Mesenchymal stem cell (in vitro differentiated cells and primary cell): ENCODE measurements at regions not wholly inside any gene's neighbourhood (a gene's known extent, or its start where the extent isn't known, plus 50 kb on each side); places are given as distances from the start of the nearest gene placed in this dataset.

ENCODE experiments used
- DNase-seq: peaks from one replicate; pipeline ENCODE4 v3.0.0-alpha.2; 2013
- H2AFZ ChIP-seq: one replicate; pipeline ENCODE4 v1.6.1; 2013; ENCODE audit warnings: low read depth, mild to moderate bottlenecking, control low read depth, inconsistent platforms, low read length, moderate library complexity
- H2AK5ac ChIP-seq: 2 replicates; pipeline ENCODE4 v1.6.1; 2013; ENCODE audit warnings: low read length, moderate library complexity, mild to moderate bottlenecking, inconsistent platforms; ENCODE audit not compliant: severe bottlenecking
- H2BK120ac ChIP-seq: one replicate; pipeline ENCODE4 v1.6.1; 2013; ENCODE audit warnings: low read depth, mild to moderate bottlenecking, inconsistent platforms, low read length, moderate library complexity
- H2BK12ac ChIP-seq, 2 experiments: one replicate each; pipeline ENCODE4 v1.6.1; 2013; ENCODE audit warnings: inconsistent platforms in 2 of 2, low read length in 2 of 2, mild to moderate bottlenecking in 2 of 2, moderate library complexity in 2 of 2, control low read depth in 1 of 2
- H2BK15ac ChIP-seq: one replicate; pipeline ENCODE4 v1.6.1; 2013; ENCODE audit warnings: mild to moderate bottlenecking, low read depth, inconsistent platforms; ENCODE audit not compliant: poor library complexity, severe bottlenecking
- H2BK5ac ChIP-seq: 2 replicates; pipeline ENCODE4 v1.6.1; 2013; ENCODE audit warnings: low read depth, mild to moderate bottlenecking, low read length, control low read depth, inconsistent platforms; ENCODE audit not compliant: poor library complexity, severe bottlenecking
- H3K14ac ChIP-seq, 2 experiments: one replicate each; pipeline ENCODE4 v1.6.1; 2013; ENCODE audit warnings: inconsistent platforms in 2 of 2, low read length in 2 of 2, control low read depth in 1 of 2, mild to moderate bottlenecking in 1 of 2, moderate library complexity in 1 of 2
- H3K18ac ChIP-seq, 2 experiments: one replicate each; pipeline ENCODE4 v1.6.1; 2013; ENCODE audit warnings: inconsistent platforms in 2 of 2, low read length in 2 of 2, control low read depth in 1 of 2, low read depth in 1 of 2, mild to moderate bottlenecking in 1 of 2
- H3K23ac ChIP-seq, 2 experiments: one replicate each; pipeline ENCODE4 v1.6.1; 2013; ENCODE audit warnings: inconsistent platforms in 2 of 2, low read length in 2 of 2, mild to moderate bottlenecking in 2 of 2, moderate library complexity in 2 of 2, control low read depth in 1 of 2
- H3K27ac ChIP-seq: 2 replicates; pipeline ENCODE4 v1.5.1; 2013; ENCODE audit warnings: mild to moderate bottlenecking, moderate library complexity, low read length, control low read depth, inconsistent platforms; ENCODE audit not compliant: poor library complexity, severe bottlenecking
- H3K27me3 ChIP-seq, 2 experiments: 2 replicates each; pipeline versions ENCODE4 v1.6.1 to v1.7.0; 2013; ENCODE audit warnings: low read length in 2 of 2, mild to moderate bottlenecking in 2 of 2, moderate library complexity in 2 of 2, control low read depth in 1 of 2, inconsistent platforms in 1 of 2; ENCODE audit not compliant: control insufficient read depth in 1 of 2, insufficient read depth in 1 of 2
- H3K36me3 ChIP-seq, 2 experiments: 2 replicates each; pipeline versions ENCODE4 v1.6.1 to v1.7.0; 2013; ENCODE audit warnings: low read length in 2 of 2, control low read depth in 1 of 2, inconsistent platforms in 1 of 2, low read depth in 1 of 2, mild to moderate bottlenecking in 1 of 2; ENCODE audit not compliant: insufficient read depth in 2 of 2, control insufficient read depth in 1 of 2
- H3K4ac ChIP-seq, 2 experiments: one replicate each; pipeline ENCODE4 v1.6.1; 2013; ENCODE audit warnings: inconsistent platforms in 2 of 2, low read length in 2 of 2, mild to moderate bottlenecking in 2 of 2, moderate library complexity in 2 of 2, control low read depth in 1 of 2, low read depth in 1 of 2
- H3K4me1 ChIP-seq: 2 replicates; pipeline ENCODE4 v1.6.1; 2013; ENCODE audit warnings: low read depth, low read length, control low read depth; ENCODE audit not compliant: control insufficient read depth, insufficient read depth
- H3K4me2 ChIP-seq: 2 replicates; pipeline ENCODE4 v1.6.1; 2013; ENCODE audit warnings: low read length, mild to moderate bottlenecking, inconsistent platforms; ENCODE audit not compliant: poor library complexity, severe bottlenecking
- H3K4me3 ChIP-seq, 2 experiments: 2 replicates each; pipeline versions ENCODE4 v1.5.1 to v1.7.0; 2013; ENCODE audit warnings: low read length in 2 of 2, mild to moderate bottlenecking in 2 of 2, control low read depth in 1 of 2, low read depth in 1 of 2; ENCODE audit not compliant: insufficient read depth in 1 of 2
- H3K79me1 ChIP-seq: replicated peaks from 2 replicates; pipeline ENCODE4 v1.6.1; 2013; ENCODE audit warnings: mild to moderate bottlenecking, control low read depth, low read length, inconsistent platforms; ENCODE audit not compliant: poor library complexity, severe bottlenecking
- H3K9ac ChIP-seq: 2 replicates; pipeline ENCODE4 v1.7.0; 2013; ENCODE audit warnings: mild to moderate bottlenecking, low read length, moderate library complexity
- H3K9me3 ChIP-seq: 2 replicates; pipeline ENCODE4 v1.7.0; 2013; ENCODE audit warnings: mild to moderate bottlenecking, low read length; ENCODE audit not compliant: control insufficient read depth
- H4K8ac ChIP-seq: one replicate; pipeline ENCODE4 v1.6.1; 2013; ENCODE audit warnings: inconsistent platforms, mild to moderate bottlenecking, low read length, moderate library complexity
- H4K91ac ChIP-seq: one replicate; pipeline ENCODE4 v1.6.1; 2013; ENCODE audit warnings: mild to moderate bottlenecking, low read length, inconsistent platforms
- WGBS: methylation state at CpG from one replicate; pipeline ENCODE4 v1.1.7; 2013; ENCODE audit warnings: mixed read lengths; 5-methylcytosine and 5-hydroxymethylcytosine counted together

DNA sequence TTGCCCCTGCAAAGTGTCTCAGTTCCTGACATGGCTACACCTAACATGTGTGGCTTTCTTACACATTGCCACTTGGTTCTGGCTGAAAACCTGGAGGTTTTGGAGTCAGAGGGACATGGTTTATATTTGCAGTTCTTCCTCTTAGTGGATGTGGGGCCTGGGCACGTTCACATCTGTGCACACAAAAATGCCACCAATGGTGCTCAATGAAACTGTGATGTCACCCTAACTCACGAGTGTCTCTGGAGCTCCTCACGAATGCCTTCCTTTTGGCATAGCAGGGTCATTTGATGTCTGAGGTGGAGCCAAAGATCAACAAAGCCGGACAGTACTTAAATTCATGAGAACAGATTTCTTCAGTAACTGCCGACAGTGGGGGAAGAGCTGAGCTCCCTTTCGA, 231.7 kb upstream of the HS6ST1 start:
- Histone ChIP-seq H3K36me3 (no peaks in the 10 kb centered on the region), H3K14ac (no peak overlapping the region), H3K18ac (peak overlapping the region in 1 of 2 experiments; percentile 50), H3K9ac (peak overlapping the region; percentile 10), H3K4ac (no peak overlapping the region), H2BK120ac (no peak overlapping the region), H2AK5ac (no peak overlapping the region), H3K4me3 (no peak overlapping the region), H2BK15ac (no peak overlapping the region), H3K79me1 (no peaks in the 10 kb centered on the region), H3K4me2 (no peak overlapping the region), H4K8ac (no peak overlapping the region), H3K4me1 (peaks cover 26% of the 10 kb centered on the region), H3K27me3 (no peaks in the 10 kb centered on the region), H2BK12ac (no peak overlapping the region), H2AFZ (no peak overlapping the region), H4K91ac (no peak overlapping the region), H3K27ac (no peak overlapping the region), H3K23ac (no peak overlapping the region), H3K9me3 (peaks cover 8% of the 10 kb centered on the region), H2BK5ac (no peak overlapping the region)
- no peak for DNase-seq
- WGBS = 71% methylated on average over 6 of the region's 6 CpGs

DNA sequence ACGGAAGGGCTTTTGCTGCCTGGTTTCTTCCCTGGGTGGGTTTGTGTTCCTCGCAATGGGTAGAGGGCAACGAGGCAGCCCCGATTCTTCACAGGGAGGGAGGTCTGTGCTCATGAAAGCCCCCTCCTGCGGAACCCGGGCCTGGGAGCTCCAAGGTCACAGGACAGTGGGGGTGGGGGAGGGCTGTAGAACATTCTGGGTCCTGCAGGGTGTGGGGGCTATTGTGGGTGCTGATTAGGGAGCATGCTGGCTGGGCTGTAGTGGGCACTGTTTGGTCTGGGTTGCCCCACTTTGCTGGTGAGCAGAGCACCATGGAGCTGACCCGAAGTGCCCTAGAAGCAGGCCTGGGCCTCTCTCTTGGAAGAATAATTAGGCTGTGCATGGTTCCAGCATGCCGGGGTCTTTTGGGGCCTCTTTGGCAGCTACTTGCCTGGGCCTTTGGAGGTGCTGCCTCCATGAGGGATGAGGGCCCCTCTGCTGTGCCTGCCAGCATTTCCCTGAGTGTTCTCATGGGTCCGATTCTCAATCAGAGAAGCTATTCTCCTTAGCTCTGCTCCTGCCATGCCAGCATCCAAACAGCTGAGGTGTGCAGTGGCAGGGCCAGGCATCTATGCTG, 232.2 kb upstream of the HS6ST1 start:
- WGBS = 93% methylated on average over 9 of the region's 9 CpGs
- H4K91ac ChIP-seq = no peak overlapping the region
- no peak for DNase-seq

DNA sequence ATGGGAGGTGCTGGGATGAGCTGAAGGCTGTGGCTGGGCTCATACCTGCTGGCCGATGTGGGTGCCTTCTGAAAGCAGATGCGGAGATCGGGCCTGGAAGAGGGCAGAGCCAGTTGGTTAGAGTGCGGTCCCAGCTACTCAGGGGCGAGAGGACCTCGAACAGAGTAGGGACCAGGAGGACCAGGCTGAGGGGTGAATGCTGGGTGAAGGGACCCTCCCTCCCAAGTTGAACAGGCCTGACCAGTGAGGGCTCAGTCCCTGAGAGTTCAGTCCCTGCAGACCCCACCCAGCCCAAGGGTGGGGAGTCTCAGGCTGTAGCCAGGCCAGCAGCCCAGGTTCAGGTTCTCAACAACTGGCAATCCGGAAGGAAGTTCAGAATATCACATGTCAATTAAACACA, 232.8 kb upstream of the HS6ST1 start:
- Histone ChIP-seq H3K4me2 (no peak overlapping the region), H3K27ac (no peak overlapping the region), H2BK120ac (no peak overlapping the region), H3K27me3 (no peaks in the 10 kb centered on the region), H3K9ac (no peak overlapping the region), H4K91ac (no peak overlapping the region), H3K9me3 (peaks cover 8% of the 10 kb centered on the region), H3K14ac (no peak overlapping the region), H2BK15ac (peak overlapping the region; percentile 17), H2AFZ (no peak overlapping the region), H2AK5ac (no peak overlapping the region), H3K79me1 (no peaks in the 10 kb centered on the region), H3K4ac (no peak overlapping the region), H3K4me3 (no peak overlapping the region), H3K36me3 (no peaks in the 10 kb centered on the region), H2BK5ac (no peak overlapping the region), H2BK12ac (no peak overlapping the region), H3K18ac (no peak overlapping the region), H4K8ac (peak overlapping the region; percentile 38), H3K23ac (no peak overlapping the region), H3K4me1 (peaks cover 26% of the 10 kb centered on the region)
- WGBS = over 99% methylated on average over 7 of the region's 7 CpGs
- no peak for DNase-seq

More for the DNA sequence above, 232.2 kb upstream of the HS6ST1 start:
- Histone ChIP-seq H2BK120ac (no peak overlapping the region), H4K8ac (peak overlapping the region; percentile 38), H3K4me2 (no peak overlapping the region), H3K27ac (no peak overlapping the region), H2BK12ac (no peak overlapping the region), H2BK5ac (no peak overlapping the region), H3K4me1 (peaks cover 26% of the 10 kb centered on the region), H2AFZ (no peak overlapping the region), H3K23ac (no peak overlapping the region), H3K36me3 (no peaks in the 10 kb centered on the region), H3K9ac (no peak overlapping the region), H3K79me1 (no peaks in the 10 kb centered on the region), H2AK5ac (no peak overlapping the region), H3K4me3 (no peak overlapping the region), H3K18ac (no peak overlapping the region), H3K14ac (no peak overlapping the region), H3K4ac (no peak overlapping the region), H2BK15ac (peak overlapping the region; percentile 17), H3K27me3 (no peaks in the 10 kb centered on the region), H3K9me3 (peaks cover 8% of the 10 kb centered on the region)

DNA sequence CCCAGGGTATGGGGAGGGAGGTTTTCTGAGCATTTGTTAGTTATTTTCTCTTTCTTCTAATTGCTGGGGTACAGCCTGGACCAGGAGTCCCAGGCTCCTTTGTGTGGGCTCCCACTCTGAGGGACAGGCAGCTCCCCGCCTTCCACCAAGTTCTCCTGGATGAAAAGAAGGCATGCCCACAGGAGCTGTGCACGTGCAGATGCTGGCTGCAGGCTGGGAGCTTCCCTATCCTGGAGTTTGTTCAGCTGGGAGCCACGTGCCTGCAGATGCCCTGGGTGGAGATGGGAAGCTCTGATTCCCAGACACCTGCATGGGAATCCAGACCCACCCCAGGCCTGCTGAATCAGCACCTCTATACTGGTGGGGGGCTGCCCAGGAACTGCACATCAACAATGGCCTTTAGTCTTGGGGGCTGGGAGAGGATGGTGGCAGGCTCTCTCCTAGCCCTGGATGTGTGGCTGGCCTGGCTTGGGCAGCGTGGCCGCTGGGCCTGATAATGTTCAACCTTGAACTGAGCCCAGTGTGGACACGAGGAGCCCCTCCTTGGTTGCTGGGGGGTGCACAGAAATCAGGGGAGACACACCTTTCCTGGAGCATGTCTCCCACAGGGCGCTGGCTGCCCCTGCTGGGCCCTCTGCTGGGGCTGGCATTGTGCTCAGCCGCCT, 233.6 kb upstream of the HS6ST1 start:
- H3K14ac ChIP-seq = no peak overlapping the region
- H2AK5ac ChIP-seq = no peak overlapping the region
- WGBS = 89% methylated on average over 8 of the region's 8 CpGs
- no peak overlapping the region for H3K4me3 ChIP-seq
- H3K4me2 ChIP-seq = no peak overlapping the region
- no peak overlapping the region for H3K9ac ChIP-seq
- H4K91ac ChIP-seq = no peak overlapping the region
- H3K23ac ChIP-seq = no peak overlapping the region
- no peak overlapping the region for H3K27ac ChIP-seq
- H2AFZ ChIP-seq = no peak overlapping the region
- peaks cover 28% of the 10 kb centered on the region for H3K4me1 ChIP-seq
- no peaks in the 10 kb centered on the region for H3K27me3 ChIP-seq
- no peak overlapping the region for H2BK120ac ChIP-seq
- H2BK5ac ChIP-seq = no peak overlapping the region
- H3K36me3 ChIP-seq = no peaks in the 10 kb centered on the region
- no peak overlapping the region for H2BK12ac ChIP-seq
- no peak for DNase-seq
- H3K9me3 ChIP-seq = peaks cover 5% of the 10 kb centered on the region
- no peak overlapping the region for H3K4ac ChIP-seq
- H4K8ac ChIP-seq = no peak overlapping the region
- no peak overlapping the region for H3K18ac ChIP-seq
- H3K79me1 ChIP-seq = no peaks in the 10 kb centered on the region
- no peak overlapping the region for H2BK15ac ChIP-seq
